GM12891 (cell line): ENCODE measurements at regions not wholly inside any gene's neighbourhood (a gene's known extent, or its start where the extent isn't known, plus 50 kb on each side); places are given as distances from the start of the nearest gene placed in this dataset.

ENCODE experiments used
- POLR2A ChIP-seq: IDR thresholded peaks from 2 replicates; pipeline ENCODE4 v1.6.1; 2011; ENCODE audit warnings: low read depth, low read length, control low read depth
- POLR2AphosphoS5 ChIP-seq: IDR thresholded peaks from 2 replicates; pipeline ENCODE4 v1.6.1; 2011; ENCODE audit warnings: low read depth, low read length, control low read depth

DNA sequence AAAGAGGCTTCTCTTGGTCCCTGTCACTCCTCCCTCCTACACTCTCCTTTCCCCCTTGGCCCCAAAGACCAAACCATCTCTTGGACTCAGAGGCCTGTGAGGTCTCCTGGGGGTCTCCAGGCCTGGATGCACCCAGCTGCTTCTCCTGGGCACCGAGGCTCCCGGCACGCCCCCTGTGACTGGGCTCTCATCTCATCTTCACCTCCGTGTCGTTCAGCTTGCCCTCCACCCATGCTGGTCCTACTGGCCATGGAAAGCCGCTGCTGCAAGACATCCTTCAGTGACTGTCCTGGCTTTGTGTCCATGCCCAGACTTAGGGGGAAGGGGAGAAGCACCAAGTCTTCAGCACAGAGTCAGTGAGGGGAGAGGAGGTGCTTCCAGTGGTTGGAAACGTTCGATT is 141.4 kb upstream of the RET start:
- no peak for TF ChIP-seq POLR2AphosphoS5
- no peak for TF ChIP-seq POLR2A
